Spleen (tissue), 11 donors: ENCODE measurements at regions not wholly inside any gene's neighbourhood (a gene's known extent, or its start where the extent isn't known, plus 50 kb on each side); places are given as distances from the start of the nearest gene placed in this dataset.

ENCODE experiments used
- DNase-seq: peaks from one replicate; pipeline ENCODE4 v3.0.0-alpha.2; 2020
- H3K27ac ChIP-seq, 8 donors: fragments of 200-600 bp; sonication (generic) in 7 of 8; 1 replicate in 4 of 8; 2 replicates in 4 of 8; pipeline versions ENCODE4 v1.5.0 to v1.8.0; 2016 to 2021; ENCODE audit warnings: inconsistent platforms in 4 of 8, mild to moderate bottlenecking in 4 of 8, moderate library complexity in 1 of 8
- H3K27me3 ChIP-seq, 7 donors: fragments of 200-600 bp; sonication (generic) in 6 of 7; replicated peaks in 1 of 7; 1 replicate in 4 of 7; 2 replicates in 3 of 7; pipeline versions ENCODE4 v1.5.0 to v1.8.0; 2016 to 2021; ENCODE audit warnings: inconsistent platforms in 3 of 7, mild to moderate bottlenecking in 1 of 7
- H3K36me3 ChIP-seq, 6 donors: fragments of 200-600 bp; sonication (generic) in 5 of 6; 1 replicate in 4 of 6; 2 replicates in 2 of 6; pipeline versions ENCODE4 v1.5.0 to v1.8.0; 2016 to 2021; ENCODE audit warnings: inconsistent platforms in 2 of 6
- H3K4me1 ChIP-seq, 6 donors: fragments of 200-600 bp; sonication (generic) in 5 of 6; 1 replicate in 3 of 6; 2 replicates in 3 of 6; pipeline versions ENCODE4 v1.5.0 to v1.8.0; 2016 to 2021; ENCODE audit warnings: inconsistent platforms in 3 of 6
- H3K4me3 ChIP-seq, 8 donors: fragments of 200-600 bp; sonication (generic) in 7 of 8; 1 replicate in 4 of 8; 2 replicates in 4 of 8; pipeline versions ENCODE4 v1.5.0 to v1.8.0; 2016 to 2021; ENCODE audit warnings: inconsistent platforms in 4 of 8, mild to moderate bottlenecking in 4 of 8, moderate library complexity in 2 of 8
- H3K9me3 ChIP-seq, 8 donors: fragments of 200-600 bp; sonication (generic) in 7 of 8; 1 replicate in 4 of 8; 2 replicates in 4 of 8; pipeline versions ENCODE4 v1.5.0 to v1.8.0; 2016 to 2021; ENCODE audit warnings: inconsistent platforms in 4 of 8
- CTCF ChIP-seq, 11 experiments: fragments of 200-600 bp in 7 of 11; fragments of 450-650 bp in 4 of 11; sonication (generic) in 4 of 11; IDR thresholded peaks in 8 of 11; conservative IDR thresholded peaks in 3 of 11; 1 replicate in 7 of 11; 2 replicates in 4 of 11; pipeline versions ENCODE4 v1.4.0 to v1.8.0; 2016 to 2021; ENCODE audit warnings: antibody characterized with exemption in 11 of 11, inconsistent platforms in 4 of 11, mild to moderate bottlenecking in 1 of 11
- POLR2A ChIP-seq, 3 donors: fragments of 450-650 bp; IDR thresholded peaks; one replicate each; pipeline ENCODE4 v1.5.1; 2017; ENCODE audit warnings: antibody characterized with exemption in 3 of 3, mild to moderate bottlenecking in 1 of 3
- POLR2AphosphoS5 ChIP-seq, 3 donors: sonication (generic); formaldehyde crosslinking; IDR thresholded peaks; one replicate each; pipeline ENCODE4 v1.5.1; 2017; ENCODE audit warnings: antibody characterized with exemption in 3 of 3
- WGBS, 5 donors: extraction: QIAGEN DNeasy Blood & Tissue Kit in 3 of 5; methylation state at CpG; one replicate each; pipeline versions ENCODE4 v1.1.5 to v1.1.7; 2013 to 2018; 5-methylcytosine and 5-hydroxymethylcytosine counted together
- intact Hi-C: fragments of 100-400 bp; cut with DNase I; formaldehyde crosslinking; loops from one replicate; pipeline ENCODE4 v1.15.0; 2023; ENCODE audit warnings: low total_unique reads
- donor health status: healthy with polysubstance abuse.
- donor health status: DM: no; HTN: no; CAD: no; lungs with moderate emphysema.
- donor health status: DM: no; HTN: no; CAD: no.
- donor health status: Bipolar disorder and iron deficiency.
- donor health status: healthy.
- donor health status: DM: no; HTN: no; CAD: no.
- donor health status: DM: yes; HTN: yes; CAD: no.

DNA sequence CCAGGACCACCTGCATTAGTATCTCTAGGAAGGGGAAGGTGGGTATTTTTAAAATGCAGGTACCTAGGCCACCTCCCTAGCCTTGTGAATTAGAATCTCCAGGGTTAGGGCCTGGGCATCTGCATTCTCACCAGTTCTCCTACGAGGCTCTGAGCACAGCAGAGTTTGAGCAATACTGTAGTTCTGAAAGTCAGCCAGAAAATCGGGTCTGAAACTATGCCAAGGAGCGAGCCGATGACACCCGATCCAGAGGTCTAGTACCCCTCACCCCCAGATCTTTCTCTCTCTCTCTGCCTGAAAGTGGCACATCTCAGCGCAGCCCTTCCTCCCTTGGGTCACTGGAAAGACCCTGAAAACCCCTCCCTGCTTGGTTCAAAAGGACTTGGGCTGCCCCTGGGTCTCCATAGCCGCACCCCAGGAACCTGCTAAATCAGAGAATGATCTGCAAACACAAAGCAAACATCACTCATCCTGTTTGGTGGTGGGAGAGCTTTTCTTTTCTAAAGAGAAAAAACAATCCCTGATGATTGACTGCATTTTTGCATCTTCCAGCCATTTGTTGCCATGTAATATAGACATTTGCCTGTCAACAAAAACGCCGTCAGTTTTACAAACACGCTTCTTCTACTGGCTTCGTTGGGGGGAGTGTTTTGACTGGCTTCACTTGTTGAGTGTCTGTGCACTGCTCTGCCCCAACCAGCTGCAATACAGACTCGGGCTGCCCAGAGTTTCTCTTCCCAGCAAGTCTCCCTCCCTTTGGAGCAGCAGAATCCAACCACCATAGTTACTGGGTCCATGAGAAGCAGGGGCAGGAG, 229.9 kb downstream of the MN1 start:
- no peak overlapping the region for H3K4me3 ChIP-seq
- H3K27me3 ChIP-seq = peaks cover 0 to 52% (median 7%) of the 10 kb centered on the region in 7 donors
- no peak for TF ChIP-seq CTCF (IDR thresholded peaks at IDR 0.05 in 8 of 11, conservative IDR thresholded peaks at IDR 0.05 in 3 of 11)
- TF ChIP-seq POLR2A (IDR thresholded peaks at IDR 0.05) = no peak
- no peak for TF ChIP-seq POLR2AphosphoS5 (IDR thresholded peaks at IDR 0.05)
- peak; percentile 14 for DNase-seq
- peaks cover 0 to 11% (median 0%) of the 10 kb centered on the region in 8 donors for H3K9me3 ChIP-seq
- intact Hi-C loops = no loop called here
- H3K27ac ChIP-seq = no peak overlapping the region
- 64 to 82% (median 73%) methylated on average over 12 of the region's 12 CpGs for WGBS, 5 donors
- H3K4me1 ChIP-seq = peaks cover 0 to 5% (median 0%) of the 10 kb centered on the region in 6 donors
- no peaks in the 10 kb centered on the region for H3K36me3 ChIP-seq

GRCh38 chr22:27572278-27572666, 229.3 kb downstream of the MN1 start:
- TF ChIP-seq CTCF (IDR thresholded peaks at IDR 0.05 in 8 of 11, conservative IDR thresholded peaks at IDR 0.05 in 3 of 11) (no peak), POLR2AphosphoS5 (IDR thresholded peaks at IDR 0.05) (no peak), POLR2A (IDR thresholded peaks at IDR 0.05) (no peak)

DNA sequence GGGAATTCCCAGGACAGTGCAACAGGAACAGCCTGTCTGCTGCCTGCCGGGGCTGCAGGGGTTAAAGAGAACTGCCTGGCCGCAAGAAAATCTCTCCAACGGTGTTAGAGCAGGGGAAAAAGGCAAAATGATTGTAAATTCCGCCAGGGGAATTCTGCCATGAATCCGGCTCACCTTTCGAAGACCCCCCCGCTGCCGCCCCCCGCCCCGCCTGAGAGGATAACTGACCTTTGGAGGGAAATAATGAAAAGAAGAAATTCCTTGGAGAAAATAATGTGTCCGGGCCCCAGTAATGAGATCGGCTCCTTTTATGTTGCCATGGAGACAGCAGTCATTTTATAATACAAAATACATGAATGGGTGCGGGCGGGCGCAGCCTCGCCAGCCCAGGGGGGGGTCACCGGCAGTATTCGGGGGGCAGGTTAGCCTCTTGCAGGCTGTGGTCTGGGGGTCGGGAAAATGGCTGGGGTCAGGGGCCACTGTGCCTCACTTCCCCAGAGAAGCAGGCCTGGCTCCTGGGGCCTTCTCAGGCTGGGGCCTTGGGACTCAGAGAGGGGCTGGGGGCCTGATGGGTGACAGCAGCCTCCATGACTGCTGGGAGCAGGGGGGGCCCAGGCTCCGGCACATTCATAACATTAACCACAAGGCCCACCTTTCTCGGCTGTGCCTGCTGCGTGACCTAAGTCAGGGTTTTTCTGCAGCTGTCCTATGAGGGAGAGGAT, 228.1 kb downstream of the MN1 start:
- H3K27me3 ChIP-seq = peaks cover 0 to 68% (median 7%) of the 10 kb centered on the region in 7 donors
- DNase-seq = peak; percentile 29
- WGBS, 5 donors = 26 to 36% (median 29%) methylated on average over 18 to 22 of the region's 22 CpGs
- H3K4me3 ChIP-seq = no peak overlapping the region
- peaks cover 0 to 11% (median 0%) of the 10 kb centered on the region in 8 donors for H3K9me3 ChIP-seq
- TF ChIP-seq POLR2AphosphoS5 (IDR thresholded peaks at IDR 0.05) = no peak
- no peak for TF ChIP-seq CTCF (IDR thresholded peaks at IDR 0.05 in 8 of 11, conservative IDR thresholded peaks at IDR 0.05 in 3 of 11)
- TF ChIP-seq POLR2A (IDR thresholded peaks at IDR 0.05) = no peak
- peaks cover 0 to 9% (median 0%) of the 10 kb centered on the region in 6 donors for H3K4me1 ChIP-seq
- intact Hi-C loops = no loop called here
- no peak overlapping the region for H3K27ac ChIP-seq
- H3K36me3 ChIP-seq = no peaks in the 10 kb centered on the region

More at GRCh38 chr22:27572278-27572666, 229.3 kb downstream of the MN1 start:
- Histone ChIP-seq H3K4me3 (no peak overlapping the region), H3K9me3 (peaks cover 0 to 11% (median 0%) of the 10 kb centered on the region in 8 donors), H3K4me1 (peaks cover 0 to 8% (median 0%) of the 10 kb centered on the region in 6 donors), H3K36me3 (no peaks in the 10 kb centered on the region), H3K27ac (no peak overlapping the region), H3K27me3 (peaks cover 0 to 58% (median 7%) of the 10 kb centered on the region in 7 donors)
- intact Hi-C loops = no loop called here
- WGBS, 5 donors = 83 to 95% (median 85%) methylated on average over 2 of the region's 2 CpGs
- DNase-seq = no peak

- no peak for DNase-seq
- intact Hi-C loops = no loop called here
- Histone ChIP-seq H3K27ac (no peak overlapping the region), H3K4me3 (no peak overlapping the region), H3K36me3 (no peaks in the 10 kb centered on the region), H3K27me3 (peaks cover 0 to 73% (median 7%) of the 10 kb centered on the region in 7 donors), H3K4me1 (peaks cover 0 to 9% (median 0%) of the 10 kb centered on the region in 6 donors), H3K9me3 (peaks cover 0 to 11% (median 0%) of the 10 kb centered on the region in 8 donors)
- TF ChIP-seq POLR2AphosphoS5 (IDR thresholded peaks at IDR 0.05) (no peak), POLR2A (IDR thresholded peaks at IDR 0.05) (no peak), CTCF (IDR thresholded peaks at IDR 0.05 in 8 of 11, conservative IDR thresholded peaks at IDR 0.05 in 3 of 11) (no peak)
- WGBS, 5 donors = 68 to 90% (median 78%) methylated on average over 7 of the region's 7 CpGs
Measured at GRCh38 chr22:27574002-27574366, 227.6 kb downstream of the MN1 start.
